ENCODE measurements at regions not wholly inside any gene's neighbourhood (a gene's known extent, or its start where the extent isn't known, plus 50 kb on each side); places are given as distances from the start of the nearest gene placed in this dataset.

- 89 to 90% methylated on average over 6 of the region's 6 CpGs for WGBS, 2 donors
- intact Hi-C loops (cut with DNase I), result no loop called here
- no peaks in the 10 kb centered on the region for H3K27me3 ChIP-seq
These were observed 260.9 kb upstream of the SLITRK3 start for GRCh38 chr3:165457096-165457495.

GRCh38 chr3:165455793-165456192, 259.6 kb upstream of the SLITRK3 start:
- DNase-seq, result no peak
- TF ChIP-seq POLR2A (IDR thresholded peaks at IDR 0.05), result no peak
- TF ChIP-seq CTCF (IDR thresholded peaks at IDR 0.05), result no peak
- no peak for TF ChIP-seq EP300 (IDR thresholded peaks at IDR 0.05)
- TF ChIP-seq POLR2AphosphoS5 (IDR thresholded peaks at IDR 0.05), result no peak
- Histone ChIP-seq H3K9me3 (peaks cover 0 to 5% (median under 1%) of the 10 kb centered on the region in 4 donors), H3K36me3 (no peaks in the 10 kb centered on the region), H3K27me3 (no peaks in the 10 kb centered on the region), H3K4me3 (no peak overlapping the region), H3K4me1 (no peaks in the 10 kb centered on the region), H3K27ac (no peak overlapping the region)
- WGBS, 2 donors, result 83 to 88% methylated on average over 3 of the region's 3 CpGs
- intact Hi-C loops (cut with DNase I), result no loop called here

More at GRCh38 chr3:165457096-165457495, 260.9 kb upstream of the SLITRK3 start:
- peaks cover 0 to 5% (median under 1%) of the 10 kb centered on the region in 4 donors for H3K9me3 ChIP-seq
- no peak overlapping the region for H3K27ac ChIP-seq
- no peak overlapping the region for H3K4me3 ChIP-seq
- no peak for DNase-seq
- peaks cover 0 to 5% (median 3%) of the 10 kb centered on the region in 4 donors for H3K4me1 ChIP-seq
- TF ChIP-seq EP300 (IDR thresholded peaks at IDR 0.05) (no peak), CTCF (IDR thresholded peaks at IDR 0.05) (no peak), POLR2AphosphoS5 (IDR thresholded peaks at IDR 0.05) (no peak)
- no peaks in the 10 kb centered on the region for H3K36me3 ChIP-seq

GRCh38 chr3:165455360-165455759, 259.2 kb upstream of the SLITRK3 start:
- H3K4me3 ChIP-seq, result no peak overlapping the region
- H3K27me3 ChIP-seq, result no peaks in the 10 kb centered on the region
- H3K4me1 ChIP-seq, result no peaks in the 10 kb centered on the region
- DNase-seq, result no peak
- H3K9me3 ChIP-seq, result peaks cover 0 to 5% (median under 1%) of the 10 kb centered on the region in 4 donors
- no peak for TF ChIP-seq CTCF (IDR thresholded peaks at IDR 0.05)
- H3K36me3 ChIP-seq, result no peaks in the 10 kb centered on the region
- intact Hi-C loops (cut with DNase I), result no loop called here
- H3K27ac ChIP-seq, result no peak overlapping the region
- 73 to 81% methylated on average over 2 of the region's 2 CpGs for WGBS, 2 donors

GRCh38 chr3:165451371-165452070, 255.3 kb upstream of the SLITRK3 start:
- H3K36me3 ChIP-seq, result no peaks in the 10 kb centered on the region
- no peak for DNase-seq
- no peak for TF ChIP-seq POLR2AphosphoS5 (IDR thresholded peaks at IDR 0.05)
- TF ChIP-seq CTCF (IDR thresholded peaks at IDR 0.05), result no peak
- TF ChIP-seq EP300 (IDR thresholded peaks at IDR 0.05), result no peak
- no peak for TF ChIP-seq POLR2A (IDR thresholded peaks at IDR 0.05)
- 88 to 89% methylated on average over 4 of the region's 4 CpGs for WGBS, 2 donors
- intact Hi-C loops (cut with DNase I), result no loop called here
- no peak overlapping the region for H3K4me3 ChIP-seq
- peaks cover 0 to 5% (median under 1%) of the 10 kb centered on the region in 4 donors for H3K9me3 ChIP-seq
- no peaks in the 10 kb centered on the region for H3K27me3 ChIP-seq
- no peaks in the 10 kb centered on the region for H3K4me1 ChIP-seq
- H3K27ac ChIP-seq, result no peak overlapping the region

GRCh38 chr3:165446555-165446954, 250.4 kb upstream of the SLITRK3 start:
- 43 to 81% methylated on average over 3 of the region's 3 CpGs for WGBS, 2 donors

More at GRCh38 chr3:165446555-165446954, 250.4 kb upstream of the SLITRK3 start:
- Histone ChIP-seq H3K4me1 (no peaks in the 10 kb centered on the region), H3K27me3 (no peaks in the 10 kb centered on the region), H3K9me3 (no peaks in the 10 kb centered on the region), H3K36me3 (no peaks in the 10 kb centered on the region), H3K4me3 (no peak overlapping the region), H3K27ac (no peak overlapping the region)
- DNase-seq, result no peak
- intact Hi-C loops (cut with DNase I), result no loop called here
- TF ChIP-seq CTCF (IDR thresholded peaks at IDR 0.05) (no peak), POLR2AphosphoS5 (IDR thresholded peaks at IDR 0.05) (no peak)
